HL-60 (cell line): ENCODE measurements at regions not wholly inside any gene's neighbourhood (a gene's known extent, or its start where the extent isn't known, plus 50 kb on each side); places are given as distances from the start of the nearest gene placed in this dataset.

Experiments
- CTCF ChIP-seq: IDR thresholded peaks from one replicate; pipeline ENCODE4 v1.5.1; 2011; ENCODE audit warnings: low read length, control low read depth, inconsistent platforms; ENCODE audit not compliant: insufficient read depth
- POLR2AphosphoS5 ChIP-seq: IDR thresholded peaks from 2 replicates; pipeline ENCODE4 v1.6.1; 2012; ENCODE audit warnings: low read depth
- SPI1 ChIP-seq: IDR thresholded peaks from 2 replicates; pipeline ENCODE4 v1.6.1; 2012; ENCODE audit warnings: low read depth, mild to moderate bottlenecking, borderline replicate concordance

- no peak for TF ChIP-seq CTCF
- TF ChIP-seq POLR2AphosphoS5 = no peak
- TF ChIP-seq SPI1 = no peak
Measured at GRCh38 chr6:167588181-167588919, 238.4 kb upstream of the AFDN start.
